GM21528 (cell line): ENCODE measurements at regions not wholly inside any gene's neighbourhood (a gene's known extent, or its start where the extent isn't known, plus 50 kb on each side); places are given as distances from the start of the nearest gene placed in this dataset.

Experiments used
- ATAC-seq: cut with Tn5 transposase; IDR thresholded peaks from one replicate; pipeline ENCODE4 v1.9.1; 2021; ENCODE audit warnings: mild to moderate bottlenecking, moderate library complexity; ENCODE audit not compliant: unreplicated experiment, low FRiP score

DNA sequence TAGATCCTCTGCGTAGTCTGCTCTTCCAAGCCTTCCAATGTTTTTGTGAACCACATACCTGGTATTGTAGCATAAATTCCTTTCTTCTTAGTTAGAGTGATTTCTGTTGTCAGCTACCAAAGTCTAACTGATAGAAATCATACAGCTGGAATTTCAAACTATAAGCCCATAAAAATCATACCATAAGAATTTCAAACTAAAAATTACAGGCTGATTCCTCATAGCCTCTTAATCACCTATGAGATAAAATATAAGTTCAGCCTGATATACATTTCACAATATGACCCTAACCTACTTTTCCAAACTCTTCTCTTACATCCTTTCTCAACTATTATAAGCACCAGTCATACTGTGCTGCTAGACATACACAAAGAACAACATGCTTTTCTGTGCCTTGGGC, 64.8 kb downstream of the PTHLH start:
- no peak for ATAC-seq

DNA sequence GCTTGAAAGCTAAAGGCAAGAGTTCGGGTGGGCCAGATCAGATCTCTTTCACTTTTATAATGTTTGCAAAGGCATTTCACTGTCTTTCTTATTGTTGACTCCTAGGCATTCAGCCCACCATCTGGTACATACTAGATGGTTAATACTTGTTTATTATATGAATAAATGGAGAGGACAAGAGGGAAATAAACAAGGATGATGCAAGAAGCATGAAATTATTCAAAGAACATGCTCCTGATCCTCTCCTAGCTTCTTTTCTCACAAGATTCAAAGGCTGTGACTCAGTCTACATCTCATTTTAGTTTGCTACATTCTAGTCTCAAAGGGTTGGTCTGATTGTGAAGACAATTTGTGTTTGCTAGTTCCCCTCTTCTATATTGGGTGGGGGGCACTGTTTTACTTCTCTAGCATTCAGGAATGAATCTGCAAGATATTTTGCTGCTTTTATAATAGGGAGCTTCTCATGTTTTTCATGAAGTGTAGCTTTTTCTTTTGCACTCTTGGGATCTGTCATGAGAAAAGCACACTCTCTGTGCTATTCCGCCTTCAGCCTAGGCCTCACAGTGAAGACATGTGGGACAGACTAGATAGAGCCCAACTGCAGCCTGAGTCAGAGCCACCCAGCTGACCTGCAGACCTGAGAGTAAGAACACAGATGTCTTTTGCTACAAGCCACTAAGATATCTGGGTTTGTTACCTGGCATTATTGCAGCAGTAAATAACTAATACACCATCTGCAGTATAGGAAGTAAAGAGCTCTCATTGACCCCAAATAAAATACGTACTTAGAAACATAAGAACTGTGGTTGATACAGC, 65.7 kb downstream of the PTHLH start:
- ATAC-seq, result no peak

DNA sequence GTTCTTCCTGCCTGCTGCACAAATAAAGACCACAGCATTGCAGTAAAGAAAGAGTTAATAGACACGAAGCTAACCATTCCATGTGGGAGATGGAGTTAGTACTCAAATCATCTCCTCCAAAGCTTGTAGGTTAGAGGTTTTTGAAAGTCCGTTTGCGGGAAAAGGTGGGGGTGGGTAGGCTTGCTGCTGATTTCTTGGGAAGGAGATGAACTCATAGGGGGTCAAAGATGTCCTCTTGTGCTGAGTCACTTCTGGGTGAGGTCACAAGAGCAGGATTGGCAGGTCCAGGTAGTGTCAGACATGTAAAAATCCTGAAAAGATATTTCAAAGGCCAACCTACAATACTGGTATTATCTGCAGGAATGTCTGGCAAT, 66.4 kb downstream of the PTHLH start:
- ATAC-seq, result no peak

DNA sequence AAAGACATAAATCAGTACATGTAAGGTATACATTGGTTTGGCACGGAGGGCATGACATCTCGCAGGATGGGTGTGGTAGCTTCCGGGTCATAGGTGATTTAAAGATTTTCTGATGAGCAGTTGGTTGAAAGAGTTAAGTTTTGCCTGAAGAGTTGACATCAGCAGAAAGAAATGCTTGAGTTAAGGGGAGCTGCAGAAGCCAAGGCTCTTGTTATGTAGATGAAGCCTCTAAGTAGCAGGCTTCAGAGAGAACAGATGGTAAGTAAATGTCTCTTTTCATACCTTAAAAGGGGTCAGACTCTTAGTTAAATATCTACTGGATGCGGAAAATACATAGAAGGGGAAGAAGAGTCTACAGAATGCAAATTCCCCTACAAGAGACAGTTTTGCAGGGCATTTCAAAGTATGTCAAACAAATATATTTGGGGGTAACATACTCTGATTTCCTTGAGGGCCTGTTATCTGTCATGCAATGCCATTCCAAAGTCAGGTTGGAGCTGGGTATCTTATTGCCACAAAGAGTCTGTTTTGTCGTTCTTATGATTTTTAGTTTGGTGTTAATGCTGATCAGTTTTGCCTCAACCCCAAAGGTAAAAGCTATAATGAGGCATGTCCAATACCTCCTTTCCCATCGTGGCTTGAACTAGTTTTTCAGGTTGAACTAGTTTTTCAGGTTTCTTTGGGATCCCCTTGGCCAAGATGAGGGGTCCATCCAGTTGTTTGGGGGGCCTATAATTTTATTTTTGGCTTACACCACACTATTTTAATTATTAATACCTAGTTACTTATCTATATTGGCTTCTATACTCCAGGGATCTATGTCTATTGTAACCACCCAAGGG, 67.0 kb downstream of the PTHLH start:
- no peak for ATAC-seq

DNA sequence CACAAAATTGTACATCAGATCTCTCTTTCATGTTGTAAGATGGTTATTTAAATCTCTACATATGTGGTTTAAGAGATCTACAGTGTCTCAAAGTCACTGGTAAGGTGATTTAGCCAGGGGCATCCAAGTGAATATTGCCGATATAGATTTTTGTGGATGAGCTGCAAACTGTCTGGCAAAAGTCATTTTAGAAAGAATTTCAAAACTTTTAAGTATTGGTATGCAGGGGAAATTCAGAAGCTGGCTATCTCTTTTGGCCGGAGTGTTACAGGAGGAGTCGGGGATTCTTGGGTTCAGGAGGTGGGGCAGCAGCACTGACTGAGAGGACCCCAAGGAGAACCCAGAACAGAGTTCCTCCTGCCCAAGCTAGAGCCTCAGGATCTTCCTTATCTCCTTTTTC, 69.9 kb downstream of the PTHLH start:
- no peak for ATAC-seq

DNA sequence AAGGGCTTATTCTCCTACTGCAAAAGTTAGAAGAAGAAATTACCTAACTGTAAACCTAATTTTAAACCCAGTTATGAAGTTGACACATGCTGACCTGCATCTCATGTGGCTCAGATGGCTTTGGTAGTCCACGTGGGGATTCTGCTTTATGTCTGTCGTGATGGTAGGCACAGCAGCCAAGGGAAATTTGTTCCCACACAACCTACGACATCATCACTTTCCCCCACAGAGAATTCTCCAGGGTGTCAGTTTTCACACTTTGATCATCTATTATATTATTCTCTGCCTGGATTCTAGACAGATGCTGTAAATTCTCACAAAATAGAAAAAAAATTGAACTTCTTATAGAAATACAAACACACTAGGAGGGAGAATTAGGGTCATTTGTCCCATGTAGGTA, 70.6 kb downstream of the PTHLH start:
- no peak for ATAC-seq

DNA sequence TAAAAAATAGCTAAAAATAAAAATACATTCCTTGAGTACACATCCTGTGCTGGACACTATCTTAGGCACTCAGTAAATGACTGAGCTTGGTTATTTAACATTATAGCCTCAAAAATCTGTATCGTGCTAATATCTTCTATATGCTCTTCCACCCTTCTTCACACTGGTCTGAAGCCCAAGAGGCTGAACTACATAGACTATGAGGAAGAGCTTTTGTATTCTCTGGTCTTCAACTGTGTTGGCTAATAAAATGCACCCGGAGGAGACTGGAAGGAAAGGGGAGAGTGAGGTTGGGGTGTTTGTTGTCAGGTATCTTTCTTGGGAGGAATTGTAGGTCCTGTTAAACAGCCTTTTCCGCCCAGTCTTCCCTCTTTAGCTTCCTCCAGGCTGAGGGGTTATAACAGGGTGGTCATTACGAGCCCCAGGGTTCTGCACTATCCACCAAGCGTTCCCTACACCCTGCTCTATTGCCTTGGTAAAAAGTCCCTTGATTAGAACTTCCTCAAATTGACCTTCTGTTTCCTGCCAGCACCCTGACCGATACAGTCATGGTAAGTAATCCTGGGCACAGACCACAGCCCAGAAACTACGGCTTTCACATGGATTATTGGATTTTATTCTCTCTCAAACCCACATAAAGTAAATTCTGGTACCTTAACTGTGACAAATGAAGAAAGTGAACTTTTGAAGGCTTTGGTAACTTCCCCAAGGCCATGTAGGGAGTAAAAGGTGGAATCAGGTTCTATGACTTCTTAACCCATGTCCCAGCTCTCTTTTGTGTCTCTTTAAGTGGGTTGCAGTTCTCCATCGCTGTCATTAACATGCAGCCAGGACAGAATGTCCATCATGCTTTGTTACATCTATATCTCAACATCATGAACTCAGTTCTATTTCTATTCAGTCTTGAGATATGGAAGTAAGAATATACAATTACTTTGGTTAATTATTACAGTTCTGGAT, 71.3 kb downstream of the PTHLH start:
- no peak for ATAC-seq

DNA sequence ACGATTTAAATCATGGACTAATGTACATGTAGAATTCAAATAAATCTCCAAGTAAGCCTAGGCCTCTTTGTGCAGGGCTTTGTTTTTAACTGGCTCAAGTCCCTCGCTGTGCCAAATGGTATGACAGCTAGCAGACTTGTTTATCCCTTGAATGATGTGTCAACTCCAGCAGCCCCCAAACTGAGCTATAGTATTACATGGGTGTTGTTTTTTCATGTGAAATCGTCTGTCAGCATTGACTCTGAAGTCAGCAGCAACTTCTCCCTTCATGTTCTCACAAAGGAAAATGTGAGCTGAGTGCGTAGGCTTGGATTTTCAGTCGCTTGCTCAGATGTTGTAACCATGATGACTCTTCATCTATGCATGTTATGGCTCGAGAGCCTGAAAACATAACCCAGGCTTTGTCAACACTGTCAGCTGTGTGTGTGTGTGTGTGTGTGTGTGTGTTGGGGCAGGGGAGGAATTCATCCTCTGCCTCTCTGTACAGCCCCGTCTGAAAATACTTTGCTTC, 73.3 kb downstream of the PTHLH start:
- ATAC-seq, result no peak

DNA sequence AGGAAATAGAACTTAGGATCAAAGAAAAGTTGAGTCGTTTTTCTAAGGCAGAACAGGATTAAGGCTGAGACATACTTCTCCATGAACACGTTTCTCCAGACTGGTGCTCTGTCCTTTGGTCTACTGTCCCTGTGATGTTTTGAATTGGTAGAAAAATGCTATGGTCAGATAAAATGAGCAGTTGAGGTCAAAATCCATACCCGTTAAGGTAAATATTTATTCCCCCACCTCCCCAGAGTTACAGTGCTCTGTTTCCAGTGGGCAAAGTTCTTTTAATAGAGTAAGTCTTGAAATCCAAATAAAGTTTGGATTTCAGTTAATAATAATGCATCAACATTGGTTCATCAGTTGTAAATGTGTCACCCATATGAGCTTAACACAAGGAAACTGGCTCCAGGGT, 74.5 kb downstream of the PTHLH start:
- no peak for ATAC-seq

DNA sequence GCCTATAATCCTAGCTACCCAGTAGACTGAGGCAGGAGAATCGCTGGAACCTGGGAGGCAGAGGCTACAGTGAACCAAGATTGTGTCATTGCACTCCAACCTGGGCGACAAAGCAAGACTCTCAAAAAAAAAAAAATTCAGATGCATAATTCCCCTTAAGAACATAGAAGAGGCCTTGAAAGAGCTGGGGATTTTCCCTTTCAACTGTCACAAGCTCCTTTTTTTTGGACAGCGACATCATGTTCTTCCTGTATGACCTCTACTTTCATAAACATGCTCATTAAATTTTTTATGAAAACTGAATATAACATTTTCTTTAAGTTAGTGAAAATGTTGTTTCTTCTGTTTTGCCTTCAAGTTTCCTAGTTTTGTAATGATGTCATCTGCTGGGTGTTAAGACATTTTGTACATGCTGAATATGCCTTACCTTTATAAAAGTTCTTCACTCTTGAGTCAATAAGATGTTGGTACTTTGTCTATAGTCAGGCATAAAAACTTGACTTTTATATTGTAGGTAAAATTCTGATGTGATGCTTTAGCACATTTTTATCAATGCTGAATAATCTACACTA, 76.0 kb downstream of the PTHLH start:
- no peak for ATAC-seq

DNA sequence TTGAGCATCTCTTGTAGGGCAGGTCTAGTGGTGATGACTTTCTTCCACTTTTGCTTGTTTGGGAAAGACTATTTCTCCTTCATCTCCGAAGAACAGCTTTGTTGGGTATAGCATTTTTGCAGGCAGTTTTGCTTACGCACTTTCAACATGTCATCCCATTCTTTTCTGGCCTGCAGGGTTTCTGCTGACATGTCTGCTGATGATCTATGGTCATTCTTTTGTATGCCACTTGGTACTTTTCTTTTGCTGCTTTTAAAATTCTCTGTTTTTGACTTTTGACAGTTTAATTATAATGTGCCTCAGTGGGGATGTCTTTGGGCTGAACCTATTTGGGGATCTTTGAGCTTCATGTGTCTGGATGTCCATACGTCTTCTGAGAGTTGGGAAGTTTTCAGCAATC, 78.2 kb downstream of the PTHLH start:
- ATAC-seq, result no peak

DNA sequence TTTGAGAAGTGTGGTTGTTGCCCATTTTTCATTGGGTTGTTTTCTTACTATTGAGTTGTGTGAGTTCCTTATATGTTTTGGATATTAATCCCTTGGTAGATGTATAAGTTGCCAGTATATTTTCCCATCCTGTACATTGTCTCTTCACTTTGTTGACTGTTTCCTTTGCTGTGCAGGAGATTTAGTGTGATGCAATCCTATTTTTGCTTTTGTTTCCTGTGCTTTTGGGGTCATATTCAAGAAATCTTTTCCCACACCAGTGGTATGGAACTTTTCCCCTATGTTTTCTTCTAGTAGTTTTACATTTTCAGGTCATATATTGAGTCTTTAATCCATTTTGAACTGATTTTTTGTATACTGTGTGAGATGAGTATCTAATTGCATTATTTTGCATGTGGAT, 92.8 kb downstream of the PTHLH start:
- ATAC-seq, result no peak

DNA sequence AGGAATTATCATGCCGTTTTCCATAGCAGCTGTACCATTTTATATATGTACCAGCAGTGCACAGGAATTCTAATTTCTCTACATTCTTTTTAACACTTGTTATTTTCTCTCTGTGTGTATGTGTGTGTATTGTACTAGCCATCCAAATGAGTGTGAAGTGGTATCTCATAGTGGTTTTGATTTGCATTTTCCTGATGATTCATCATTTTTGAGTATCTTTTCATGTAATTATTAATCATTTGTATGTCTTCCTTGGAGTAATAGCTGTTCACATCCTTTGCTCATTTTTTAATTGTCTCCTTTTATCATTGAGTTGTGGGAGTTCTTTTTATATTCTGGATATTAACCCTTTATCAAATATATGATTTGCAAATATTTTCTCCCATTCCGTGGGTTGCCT, 95.6 kb upstream of the MANSC4 start:
- no peak for ATAC-seq

DNA sequence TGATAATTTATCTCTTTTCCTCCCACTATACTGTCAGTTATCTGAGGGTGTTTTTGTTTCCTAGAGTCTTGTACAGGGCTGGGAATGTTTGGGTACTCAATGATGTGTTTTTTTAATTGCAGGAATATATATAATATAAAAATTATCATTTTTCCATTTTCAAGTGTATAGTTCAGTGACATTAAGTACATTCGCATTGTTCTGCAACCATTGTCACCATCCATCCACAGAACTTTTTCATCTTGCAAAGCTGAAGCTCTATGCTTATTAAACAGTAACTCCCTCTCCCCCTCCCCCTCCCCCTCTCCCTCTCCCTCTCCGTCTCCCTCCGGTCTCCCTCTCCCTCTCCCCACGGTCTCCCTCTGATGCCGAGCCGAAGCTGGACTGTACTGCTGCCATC, 93.0 kb upstream of the MANSC4 start:
- no peak for ATAC-seq

DNA sequence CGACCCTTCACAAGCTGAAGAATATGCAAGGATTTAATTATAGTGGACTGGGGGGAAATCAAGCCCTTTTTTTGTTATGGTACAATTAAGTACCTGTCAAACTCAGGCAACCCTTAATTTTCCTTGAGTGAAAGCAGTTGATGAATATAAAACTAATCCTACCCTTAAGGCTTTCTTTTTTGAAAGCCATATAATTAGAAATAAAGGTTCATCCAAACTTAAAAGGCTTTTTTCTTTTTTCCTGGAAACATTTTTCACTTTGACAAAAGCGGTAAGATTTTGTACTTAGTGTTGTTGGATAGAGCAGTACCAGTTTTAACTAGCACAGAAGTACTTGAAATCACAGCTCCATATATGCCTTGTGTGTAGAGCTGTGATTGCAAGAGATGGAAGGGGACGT, 91.9 kb upstream of the MANSC4 start:
- ATAC-seq, result no peak

DNA sequence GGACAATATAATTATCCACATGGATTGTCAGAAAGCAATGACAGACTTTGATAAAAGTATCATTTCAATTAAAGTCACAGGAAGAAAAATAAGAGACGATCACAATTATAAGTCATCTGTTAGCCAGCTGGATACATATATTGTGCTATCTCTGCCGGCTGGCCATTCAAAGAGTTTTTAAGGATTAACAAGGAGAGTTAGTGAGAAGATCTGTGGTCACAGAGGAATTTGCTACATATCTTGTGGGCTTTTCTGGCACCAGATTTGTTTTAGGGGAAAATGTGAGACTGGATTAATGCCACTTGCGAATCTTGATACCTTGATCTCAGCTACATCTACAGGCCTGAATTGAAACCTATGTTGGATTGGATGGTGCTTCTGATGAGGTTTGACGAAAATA, 90.9 kb upstream of the MANSC4 start:
- ATAC-seq, result no peak

DNA sequence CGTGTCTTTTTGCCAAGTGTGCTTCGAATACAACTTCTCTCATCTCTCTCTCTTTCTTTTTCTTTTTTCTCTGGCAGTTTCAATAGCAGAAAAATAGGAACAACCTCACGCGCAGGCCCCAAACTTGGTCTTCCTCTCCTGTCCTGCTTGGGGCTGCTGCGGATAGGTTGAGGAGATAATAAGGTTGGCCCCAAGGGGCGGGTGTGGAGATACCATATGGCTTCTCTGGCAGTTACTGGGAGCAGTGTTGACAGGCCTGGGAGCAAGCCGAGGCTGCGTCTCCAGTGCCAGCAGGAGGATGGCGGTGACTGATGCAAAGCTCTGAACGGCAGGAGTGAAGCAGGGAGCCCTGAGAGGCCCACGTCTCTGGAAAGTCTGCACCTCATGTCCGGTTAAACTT, 89.5 kb upstream of the MANSC4 start:
- no peak for ATAC-seq

DNA sequence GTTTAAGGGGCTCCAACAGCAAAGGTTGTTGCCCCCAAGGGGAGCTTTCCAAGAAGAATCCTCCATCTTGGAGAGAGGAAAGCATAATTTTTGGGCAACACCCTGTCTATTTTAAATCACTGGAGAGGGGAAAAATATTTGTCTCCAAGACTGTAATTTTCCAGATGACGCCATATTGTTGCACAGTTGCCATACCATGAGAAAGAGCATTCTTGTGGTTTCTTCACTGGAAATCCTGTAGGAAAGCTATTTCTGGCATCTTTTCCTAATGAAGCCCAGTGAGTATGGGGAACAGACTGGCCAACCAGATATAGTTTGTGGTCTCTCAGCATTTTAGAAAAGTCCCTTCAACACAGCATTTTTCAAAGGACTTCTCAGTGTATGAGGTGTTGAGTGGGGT, 88.1 kb upstream of the MANSC4 start:
- no peak for ATAC-seq

DNA sequence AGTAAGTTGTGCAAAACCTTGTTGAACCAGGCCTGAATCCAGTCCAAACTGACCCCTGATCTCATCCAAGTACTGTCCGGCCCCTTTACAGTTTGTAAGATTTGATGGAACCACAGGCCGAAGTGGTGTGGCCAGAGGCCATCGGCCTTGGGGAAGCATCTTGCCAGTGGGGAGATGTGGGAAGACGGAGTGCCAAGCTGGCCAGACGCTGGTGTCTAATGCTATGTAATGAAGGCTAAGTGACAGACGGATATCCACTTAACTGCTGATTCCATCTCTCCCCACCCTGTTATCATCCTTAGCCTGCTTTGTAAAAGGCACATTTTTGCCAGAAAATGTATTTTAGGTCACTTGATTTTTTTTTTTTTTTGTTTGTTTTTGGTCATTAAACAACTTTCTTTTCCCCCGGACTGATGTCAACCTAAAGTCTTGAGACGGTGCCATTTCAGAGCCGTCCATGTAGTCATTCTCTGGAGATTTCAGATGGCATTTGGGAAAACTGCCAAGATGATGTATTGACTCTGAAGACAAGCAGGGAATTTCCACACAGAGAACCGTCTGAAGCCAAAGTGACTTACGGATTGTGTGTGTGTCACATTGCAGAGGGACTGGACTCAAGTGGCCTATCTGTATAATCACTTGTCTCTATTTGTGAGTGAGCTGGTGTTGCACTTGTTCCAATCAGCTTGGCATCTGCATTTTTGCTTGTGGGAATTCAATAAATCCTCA, 86.5 kb upstream of the MANSC4 start:
- no peak for ATAC-seq

DNA sequence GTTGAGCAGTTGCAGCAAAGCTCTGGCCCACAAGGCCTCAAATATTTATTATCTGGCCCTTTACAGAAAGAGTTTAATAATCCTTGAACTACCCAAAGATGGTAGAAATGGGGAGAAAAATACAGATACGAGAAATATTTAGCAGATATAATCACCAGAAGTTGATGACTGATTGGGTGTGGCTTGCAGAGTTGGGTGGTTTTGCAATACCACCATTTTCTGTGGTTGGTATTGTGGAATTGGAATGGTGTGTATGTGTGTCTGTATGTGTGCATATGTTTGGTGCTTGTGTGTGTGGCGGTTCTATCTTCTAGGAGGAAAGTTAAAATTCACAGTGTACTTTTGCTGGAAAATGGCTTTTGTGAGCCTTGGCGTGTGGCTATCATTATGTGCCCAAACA, 85.4 kb upstream of the MANSC4 start:
- ATAC-seq, result no peak
